ENCODE measurements at regions not wholly inside any gene's neighbourhood (a gene's known extent, or its start where the extent isn't known, plus 50 kb on each side); places are given as distances from the start of the nearest gene placed in this dataset.

- TF ChIP-seq CTCF (conservative IDR thresholded peaks at IDR 0.05; ENCODE audit: low read depth, low read length) = no peak
- Histone ChIP-seq H3K36me3 (ENCODE audit: insufficient read depth) (no peaks in the 10 kb centered on the region), H3K79me2 (ENCODE audit: insufficient read depth, low read depth) (no peaks in the 10 kb centered on the region), H4K20me1 (ENCODE audit: insufficient read depth) (no peaks in the 10 kb centered on the region), H3K27me3 (ENCODE audit: insufficient read depth, low read depth) (no peaks in the 10 kb centered on the region), H3K4me1 (ENCODE audit: low read depth, poor library complexity, severe bottlenecking) (peaks cover 11% of the 10 kb centered on the region), H3K4me3 (IDR thresholded peaks at IDR 0.05; ENCODE audit: insufficient read depth, low read depth, low read length) (no peak overlapping the region), H3K27ac (no peak overlapping the region), H3K4me2 (no peak overlapping the region), H2AFZ (ENCODE audit: low read depth) (no peak overlapping the region), H3K9ac (no peak overlapping the region)
These were observed 459.7 kb downstream of the MID1IP1 start for GRCh38 chrX:39260965-39261364.

- Histone ChIP-seq H3K4me2 (no peak overlapping the region), H3K27ac (no peak overlapping the region), H3K4me3 (IDR thresholded peaks at IDR 0.05; ENCODE audit: insufficient read depth, low read depth, low read length) (no peak overlapping the region), H3K9ac (no peak overlapping the region), H3K36me3 (ENCODE audit: insufficient read depth) (no peaks in the 10 kb centered on the region), H2AFZ (ENCODE audit: low read depth) (no peak overlapping the region), H3K4me1 (ENCODE audit: low read depth, poor library complexity, severe bottlenecking) (peaks cover 11% of the 10 kb centered on the region), H3K27me3 (ENCODE audit: insufficient read depth, low read depth) (no peaks in the 10 kb centered on the region), H3K79me2 (ENCODE audit: insufficient read depth, low read depth) (no peaks in the 10 kb centered on the region), H4K20me1 (ENCODE audit: insufficient read depth) (no peaks in the 10 kb centered on the region)
- TF ChIP-seq CTCF (conservative IDR thresholded peaks at IDR 0.05; ENCODE audit: low read depth, low read length) = peak; percentile 80
These were observed 460.3 kb downstream of the MID1IP1 start for GRCh38 chrX:39261446-39262147.

- no peak overlapping the region for H3K9ac ChIP-seq
- no peaks in the 10 kb centered on the region for H3K79me2 ChIP-seq (ENCODE audit: insufficient read depth, low read depth)
- H3K36me3 ChIP-seq (ENCODE audit: insufficient read depth) = no peaks in the 10 kb centered on the region
- H3K4me1 ChIP-seq (ENCODE audit: low read depth, poor library complexity, severe bottlenecking) = peaks cover 11% of the 10 kb centered on the region
- H3K4me2 ChIP-seq = no peak overlapping the region
- no peak overlapping the region for H2AFZ ChIP-seq (ENCODE audit: low read depth)
- H3K27me3 ChIP-seq (ENCODE audit: insufficient read depth, low read depth) = no peaks in the 10 kb centered on the region
- no peak for TF ChIP-seq CTCF (conservative IDR thresholded peaks at IDR 0.05; ENCODE audit: low read depth, low read length)
- no peak overlapping the region for H3K27ac ChIP-seq
- H4K20me1 ChIP-seq (ENCODE audit: insufficient read depth) = no peaks in the 10 kb centered on the region
- H3K4me3 ChIP-seq (IDR thresholded peaks at IDR 0.05; ENCODE audit: insufficient read depth, low read depth, low read length) = no peak overlapping the region
These were observed 461.4 kb downstream of the MID1IP1 start for GRCh38 chrX:39262641-39263040.

GRCh38 chrX:39264023-39264422 is 462.8 kb downstream of the MID1IP1 start:
- H3K27me3 ChIP-seq (ENCODE audit: insufficient read depth, low read depth) = no peaks in the 10 kb centered on the region
- H3K36me3 ChIP-seq (ENCODE audit: insufficient read depth) = no peaks in the 10 kb centered on the region
- no peak overlapping the region for H3K4me3 ChIP-seq (IDR thresholded peaks at IDR 0.05; ENCODE audit: insufficient read depth, low read depth, low read length)
- no peak overlapping the region for H3K4me2 ChIP-seq
- no peak overlapping the region for H2AFZ ChIP-seq (ENCODE audit: low read depth)
- H3K4me1 ChIP-seq (ENCODE audit: low read depth, poor library complexity, severe bottlenecking) = no peaks in the 10 kb centered on the region
- H3K79me2 ChIP-seq (ENCODE audit: insufficient read depth, low read depth) = no peaks in the 10 kb centered on the region
- no peak overlapping the region for H3K9ac ChIP-seq
- no peak for TF ChIP-seq CTCF (conservative IDR thresholded peaks at IDR 0.05; ENCODE audit: low read depth, low read length)
- no peak overlapping the region for H3K27ac ChIP-seq
- no peaks in the 10 kb centered on the region for H4K20me1 ChIP-seq (ENCODE audit: insufficient read depth)
